Esophagus squamous epithelium (tissue), 4 donors: ENCODE measurements at regions not wholly inside any gene's neighbourhood (a gene's known extent, or its start where the extent isn't known, plus 50 kb on each side); places are given as distances from the start of the nearest gene placed in this dataset.

ENCODE experiments used
- CTCF ChIP-seq, 6 experiments: fragments of 450-650 bp in 4 of 6; fragments of 200-600 bp in 2 of 6; sonication (generic) in 2 of 6; IDR thresholded peaks; one replicate each; pipeline ENCODE4 v1.5.1; 2016 to 2019; ENCODE audit warnings: antibody characterized with exemption in 6 of 6, mild to moderate bottlenecking in 4 of 6, moderate library complexity in 4 of 6
- POLR2A ChIP-seq, 4 donors: fragments of 450-650 bp; IDR thresholded peaks; one replicate each; pipeline ENCODE4 v1.6.1; 2017; ENCODE audit warnings: antibody characterized with exemption in 4 of 4, mild to moderate bottlenecking in 4 of 4, moderate library complexity in 3 of 4

- TF ChIP-seq CTCF (IDR thresholded peaks at IDR 0.05) = no peak
- no peak for TF ChIP-seq POLR2A (IDR thresholded peaks at IDR 0.05)
These were observed 812.8 kb upstream of the BRINP3 start for GRCh38 chr1:191290441-191290840.
